HEK293 (cell line): ENCODE measurements at regions not wholly inside any gene's neighbourhood (a gene's known extent, or its start where the extent isn't known, plus 50 kb on each side); places are given as distances from the start of the nearest gene placed in this dataset.
A peak's percentile ranks its signal among the peaks of the same experiment; 100 is the strongest.

ENCODE experiments used
- CTCF ChIA-PET: fragments of 350-600 bp; formaldehyde crosslinking; extraction: SDS; loops from one replicate; lab custom pipeline; 2021; ENCODE audit warnings: antibody characterized with exemption; lab: Yijun Ruan, JAX
- POLR2A ChIA-PET: fragments of 300-600 bp; formaldehyde crosslinking; extraction: SDS; loops from one replicate; lab custom pipeline; 2020; ENCODE audit warnings: antibody characterized with exemption, inconsistent platforms; lab: Yijun Ruan, JAX
- H3K27ac ChIP-seq: fragments of 200-500 bp; sonication (Bioruptor generic); 2 replicates; pipeline ENCODE4 v1.5.1; 2014; ENCODE audit warnings: low read depth, low read length, control low read depth, inconsistent platforms; ENCODE audit errors: extremely low read depth
- H3K36me3 ChIP-seq, 2 experiments: fragments of 200-500 bp in 1 of 2; sonication (Bioruptor generic) in 1 of 2; 1 replicate in 1 of 2; 2 replicates in 1 of 2; pipeline ENCODE4 v1.5.1; 2014 to 2017; ENCODE audit warnings: inconsistent platforms in 2 of 2, low read length in 2 of 2; ENCODE audit not compliant: control insufficient read depth in 2 of 2, insufficient read depth in 1 of 2
- H3K4me1 ChIP-seq: fragments of 200-500 bp; sonication (Bioruptor generic); 2 replicates; pipeline ENCODE4 v1.5.1; 2014; ENCODE audit warnings: mild to moderate bottlenecking, low read length, inconsistent platforms; ENCODE audit not compliant: control insufficient read depth, insufficient read depth
- H3K4me3 ChIP-seq: 2 replicates; pipeline ENCODE4 v1.5.1; 2011; ENCODE audit warnings: low read depth, mild to moderate bottlenecking, control low read depth, low read length, moderate library complexity
- H3K9me3 ChIP-seq: fragments of 200-500 bp; sonication (Bioruptor generic); 2 replicates; pipeline ENCODE4 v1.5.1; 2014; ENCODE audit warnings: low read depth, low read length, inconsistent platforms; ENCODE audit not compliant: control insufficient read depth, insufficient read depth
- GFI1B ChIP-seq: fragments of 450-650 bp; formaldehyde crosslinking; IDR thresholded peaks from 2 replicates; pipeline ENCODE4 v1.5.1; 2016; ENCODE audit warnings: missing biosample characterization, missing genetic modification characterization
- GLI4 ChIP-seq: fragments of 450-650 bp; formaldehyde crosslinking; IDR thresholded peaks from 2 replicates; pipeline ENCODE4 v1.5.1; 2016; ENCODE audit warnings: missing biosample characterization, missing genetic modification characterization
- HOXC10 ChIP-seq: sonication (generic); formaldehyde crosslinking; IDR thresholded peaks from 2 replicates; pipeline ENCODE4 v1.8.1; 2023; ENCODE audit warnings: mild to moderate bottlenecking, missing genetic modification reagents
- KLF8 ChIP-seq: fragments of 450-650 bp; formaldehyde crosslinking; IDR thresholded peaks from 2 replicates; pipeline ENCODE4 v1.5.1; 2016; ENCODE audit warnings: missing biosample characterization, missing genetic modification characterization
- ZNF37A ChIP-seq: fragments of 450-650 bp; IDR thresholded peaks from 2 replicates; pipeline ENCODE4 v1.5.1; 2018; ENCODE audit warnings: missing biosample characterization, missing genetic modification characterization
- ZNF514 ChIP-seq: fragments of 450-650 bp; formaldehyde crosslinking; IDR thresholded peaks from 2 replicates; pipeline ENCODE4 v1.5.1; 2016; ENCODE audit warnings: missing biosample characterization, missing genetic modification characterization
- ZNF544 ChIP-seq: fragments of 450-650 bp; formaldehyde crosslinking; IDR thresholded peaks from 2 replicates; pipeline ENCODE4 v1.5.0; 2017; ENCODE audit warnings: missing biosample characterization, missing genetic modification characterization
- ZNF558 ChIP-seq: fragments of 450-650 bp; formaldehyde crosslinking; IDR thresholded peaks from 2 replicates; pipeline ENCODE4 v1.5.1; 2016; ENCODE audit warnings: missing biosample characterization, missing genetic modification characterization
- ZNF560 ChIP-seq: fragments of 450-650 bp; formaldehyde crosslinking; IDR thresholded peaks from 2 replicates; pipeline ENCODE4 v1.5.1; 2017; ENCODE audit warnings: missing biosample characterization, missing genetic modification characterization, borderline replicate concordance
- ZNF585B ChIP-seq: fragments of 450-650 bp; formaldehyde crosslinking; IDR thresholded peaks from 2 replicates; pipeline ENCODE4 v1.5.1; 2016; ENCODE audit warnings: missing biosample characterization, missing genetic modification characterization
- ZNF596 ChIP-seq: fragments of 450-650 bp; IDR thresholded peaks from 2 replicates; pipeline ENCODE4 v1.5.0; 2018; ENCODE audit warnings: missing biosample characterization, mild to moderate bottlenecking, missing genetic modification characterization, moderate library complexity
- ZNF658 ChIP-seq: fragments of 450-650 bp; formaldehyde crosslinking; IDR thresholded peaks from 2 replicates; pipeline ENCODE4; 2016; ENCODE audit warnings: missing biosample characterization, missing genetic modification characterization
- TF ChIP-seq, protein P1 (sequence below): fragments of 450-650 bp; formaldehyde crosslinking; IDR thresholded peaks from 2 replicates; pipeline ENCODE4 v1.5.1; 2017; ENCODE audit warnings: missing biosample characterization, mild to moderate bottlenecking, missing genetic modification characterization, moderate library complexity
- TF ChIP-seq, protein P2 (sequence below): fragments of 450-650 bp; formaldehyde crosslinking; IDR thresholded peaks from 2 replicates; pipeline ENCODE4 v1.5.1; 2017; ENCODE audit warnings: missing biosample characterization, missing genetic modification characterization
- TF ChIP-seq, protein P3 (sequence below): fragments of 450-650 bp; formaldehyde crosslinking; IDR thresholded peaks from 2 replicates; pipeline ENCODE4 v1.5.1; 2016; ENCODE audit warnings: missing biosample characterization, missing genetic modification characterization

DNA sequence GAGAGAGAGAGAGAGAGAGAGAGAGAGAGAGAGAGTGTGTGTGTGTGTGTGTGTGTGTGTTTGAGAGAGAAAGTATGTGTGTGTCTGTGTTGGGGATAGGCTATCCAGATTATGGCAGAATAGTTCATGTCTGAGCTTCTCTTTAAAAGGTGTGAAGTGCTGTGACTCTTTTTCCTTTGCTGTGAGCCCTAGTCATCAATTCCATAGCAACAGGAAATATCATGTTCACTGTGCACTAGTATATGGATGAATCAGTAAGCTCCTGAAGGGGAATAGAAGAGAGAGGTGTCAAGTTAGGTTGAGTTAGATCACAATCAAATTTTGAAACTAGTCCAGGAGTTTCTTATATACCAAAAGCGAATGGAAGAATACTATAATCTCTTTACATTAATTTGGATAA is 318.7 kb downstream of the RFPL4B start:
- no peak overlapping the region for H3K4me3 ChIP-seq
- no peaks in the 10 kb centered on the region for H3K9me3 ChIP-seq
- TF ChIP-seq ZNF596 (tag by site-specific recombination), result 0 out of 2 replicates have a peak, but pooled peaks have one; percentile 23
- no peak for TF ChIP-seq HOXC10
- 0 out of 2 replicates have a peak, but pooled peaks have one; percentile 23 for TF ChIP-seq ZNF544
- ChIA-PET POLR2A (interaction anchor here (0.7 kb wide), 1 partner anchor 433 kb away, joined by 3 read pairs; no protein-coding TSS in a partner anchor), CTCF (interaction anchor here (0.6 kb wide), 2 partner anchors 770 to 1098 kb away, joined by 3 to 5 read pairs; no protein-coding TSS in a partner anchor)
- no peak overlapping the region for H3K27ac ChIP-seq
- no peaks in the 10 kb centered on the region for H3K36me3 ChIP-seq
- H3K4me1 ChIP-seq, result no peaks in the 10 kb centered on the region

DNA sequence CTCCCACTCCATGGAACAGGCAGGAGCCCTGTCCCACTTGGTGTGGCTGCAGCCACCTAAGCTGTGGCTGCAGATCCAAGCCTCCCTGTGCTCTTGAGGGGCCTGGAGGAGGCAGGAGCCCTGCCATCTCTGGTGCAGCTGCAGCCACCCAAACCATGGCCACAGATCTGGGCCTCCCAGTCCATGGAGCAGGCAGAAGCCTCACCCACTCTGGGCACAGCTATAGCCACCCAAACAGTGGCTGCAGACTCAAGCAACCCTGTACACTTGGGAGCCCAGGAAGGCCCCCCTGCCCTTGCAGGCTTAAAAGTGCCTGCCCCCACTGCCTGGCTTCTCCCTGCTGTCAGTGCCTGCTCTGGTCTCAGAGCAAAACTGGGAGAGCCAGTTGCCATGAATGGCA is 320.3 kb downstream of the RFPL4B start:
- H3K4me3 ChIP-seq, result no peak overlapping the region
- CTCF ChIA-PET, result no interaction called here

DNA sequence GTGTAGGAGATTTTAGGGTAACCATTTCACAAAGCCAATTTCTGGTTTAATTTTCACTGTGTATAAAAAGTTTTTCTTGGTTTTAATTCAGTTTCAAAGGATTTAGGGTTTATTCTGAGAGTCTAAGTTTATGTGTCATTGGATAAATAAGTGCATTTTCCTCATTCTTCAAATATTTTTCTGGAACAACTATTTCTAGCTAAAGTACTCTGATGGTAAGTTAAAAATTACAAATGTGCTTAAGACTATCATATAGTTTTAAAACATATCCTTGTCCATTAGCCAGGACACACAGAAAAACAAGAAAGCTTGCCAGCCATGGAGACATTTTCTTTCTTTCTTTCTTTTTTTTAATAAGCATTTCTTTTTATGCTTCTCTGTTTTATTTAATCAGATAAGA is 333.0 kb downstream of the RFPL4B start:
- TF ChIP-seq, protein P1, sequence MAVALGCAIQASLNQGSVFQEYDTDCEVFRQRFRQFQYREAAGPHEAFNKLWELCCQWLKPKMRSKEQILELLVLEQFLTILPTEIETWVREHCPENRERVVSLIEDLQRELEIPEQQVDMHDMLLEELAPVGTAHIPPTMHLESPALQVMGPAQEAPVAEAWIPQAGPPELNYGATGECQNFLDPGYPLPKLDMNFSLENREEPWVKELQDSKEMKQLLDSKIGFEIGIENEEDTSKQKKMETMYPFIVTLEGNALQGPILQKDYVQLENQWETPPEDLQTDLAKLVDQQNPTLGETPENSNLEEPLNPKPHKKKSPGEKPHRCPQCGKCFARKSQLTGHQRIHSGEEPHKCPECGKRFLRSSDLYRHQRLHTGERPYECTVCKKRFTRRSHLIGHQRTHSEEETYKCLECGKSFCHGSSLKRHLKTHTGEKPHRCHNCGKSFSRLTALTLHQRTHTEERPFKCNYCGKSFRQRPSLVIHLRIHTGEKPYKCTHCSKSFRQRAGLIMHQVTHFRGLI (tag by site-specific recombination), result no peak
- TF ChIP-seq, protein P2, sequence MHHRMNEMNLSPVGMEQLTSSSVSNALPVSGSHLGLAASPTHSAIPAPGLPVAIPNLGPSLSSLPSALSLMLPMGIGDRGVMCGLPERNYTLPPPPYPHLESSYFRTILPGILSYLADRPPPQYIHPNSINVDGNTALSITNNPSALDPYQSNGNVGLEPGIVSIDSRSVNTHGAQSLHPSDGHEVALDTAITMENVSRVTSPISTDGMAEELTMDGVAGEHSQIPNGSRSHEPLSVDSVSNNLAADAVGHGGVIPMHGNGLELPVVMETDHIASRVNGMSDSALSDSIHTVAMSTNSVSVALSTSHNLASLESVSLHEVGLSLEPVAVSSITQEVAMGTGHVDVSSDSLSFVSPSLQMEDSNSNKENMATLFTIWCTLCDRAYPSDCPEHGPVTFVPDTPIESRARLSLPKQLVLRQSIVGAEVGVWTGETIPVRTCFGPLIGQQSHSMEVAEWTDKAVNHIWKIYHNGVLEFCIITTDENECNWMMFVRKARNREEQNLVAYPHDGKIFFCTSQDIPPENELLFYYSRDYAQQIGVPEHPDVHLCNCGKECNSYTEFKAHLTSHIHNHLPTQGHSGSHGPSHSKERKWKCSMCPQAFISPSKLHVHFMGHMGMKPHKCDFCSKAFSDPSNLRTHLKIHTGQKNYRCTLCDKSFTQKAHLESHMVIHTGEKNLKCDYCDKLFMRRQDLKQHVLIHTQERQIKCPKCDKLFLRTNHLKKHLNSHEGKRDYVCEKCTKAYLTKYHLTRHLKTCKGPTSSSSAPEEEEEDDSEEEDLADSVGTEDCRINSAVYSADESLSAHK (tag by site-specific recombination), result no peak
- TF ChIP-seq ZNF514 (tag by site-specific recombination) (no peak), ZNF560 (tag by site-specific recombination) (no peak), ZNF585B (tag by site-specific recombination) (no peak), ZNF558 (tag by site-specific recombination) (no peak), ZNF658 (tag by site-specific recombination) (no peak), ZNF37A (tag by site-specific recombination) (no peak)
- TF ChIP-seq, protein P3, sequence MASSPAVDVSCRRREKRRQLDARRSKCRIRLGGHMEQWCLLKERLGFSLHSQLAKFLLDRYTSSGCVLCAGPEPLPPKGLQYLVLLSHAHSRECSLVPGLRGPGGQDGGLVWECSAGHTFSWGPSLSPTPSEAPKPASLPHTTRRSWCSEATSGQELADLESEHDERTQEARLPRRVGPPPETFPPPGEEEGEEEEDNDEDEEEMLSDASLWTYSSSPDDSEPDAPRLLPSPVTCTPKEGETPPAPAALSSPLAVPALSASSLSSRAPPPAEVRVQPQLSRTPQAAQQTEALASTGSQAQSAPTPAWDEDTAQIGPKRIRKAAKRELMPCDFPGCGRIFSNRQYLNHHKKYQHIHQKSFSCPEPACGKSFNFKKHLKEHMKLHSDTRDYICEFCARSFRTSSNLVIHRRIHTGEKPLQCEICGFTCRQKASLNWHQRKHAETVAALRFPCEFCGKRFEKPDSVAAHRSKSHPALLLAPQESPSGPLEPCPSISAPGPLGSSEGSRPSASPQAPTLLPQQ (tag by site-specific recombination), result no peak
- Histone ChIP-seq H3K4me3 (no peak overlapping the region), H3K36me3 (no peaks in the 10 kb centered on the region), H3K4me1 (no peaks in the 10 kb centered on the region), H3K9me3 (no peaks in the 10 kb centered on the region), H3K27ac (no peak overlapping the region)
- POLR2A ChIA-PET, result no interaction called here
- CTCF ChIA-PET, result interaction anchor here (1.6 kb wide), 1 partner anchor 15 kb away, joined by 6 read pairs; no protein-coding TSS in a partner anchor

More for the DNA sequence above, 320.3 kb downstream of the RFPL4B start:
- Histone ChIP-seq H3K27ac (no peak overlapping the region), H3K36me3 (no peaks in the 10 kb centered on the region), H3K9me3 (no peaks in the 10 kb centered on the region), H3K4me1 (no peaks in the 10 kb centered on the region)
- TF ChIP-seq KLF8, result no peak
- no peak for TF ChIP-seq GLI4 (tag by site-specific recombination)
- TF ChIP-seq, protein P2 (tag by site-specific recombination), result no peak
- no peak for TF ChIP-seq ZNF558 (tag by site-specific recombination)
- TF ChIP-seq GFI1B (tag by site-specific recombination), result no peak
- TF ChIP-seq, protein P1 (tag by site-specific recombination), result no peak
- POLR2A ChIA-PET, result no interaction called here
